GM08714 (cell line): ENCODE measurements at regions not wholly inside any gene's neighbourhood (a gene's known extent, or its start where the extent isn't known, plus 50 kb on each side); places are given as distances from the start of the nearest gene placed in this dataset.

Source experiments
- H3K4me3 ChIP-seq: fragments of 200-500 bp; sonication (Bioruptor generic); 2 replicates; pipeline ENCODE4 v1.5.1; 2014; ENCODE audit warnings: mild to moderate bottlenecking, low read length, inconsistent platforms
- ZNF274 ChIP-seq: IDR thresholded peaks from 2 replicates; pipeline ENCODE4 v1.6.1; 2012; ENCODE audit warnings: mild to moderate bottlenecking, low read depth, low read length

DNA sequence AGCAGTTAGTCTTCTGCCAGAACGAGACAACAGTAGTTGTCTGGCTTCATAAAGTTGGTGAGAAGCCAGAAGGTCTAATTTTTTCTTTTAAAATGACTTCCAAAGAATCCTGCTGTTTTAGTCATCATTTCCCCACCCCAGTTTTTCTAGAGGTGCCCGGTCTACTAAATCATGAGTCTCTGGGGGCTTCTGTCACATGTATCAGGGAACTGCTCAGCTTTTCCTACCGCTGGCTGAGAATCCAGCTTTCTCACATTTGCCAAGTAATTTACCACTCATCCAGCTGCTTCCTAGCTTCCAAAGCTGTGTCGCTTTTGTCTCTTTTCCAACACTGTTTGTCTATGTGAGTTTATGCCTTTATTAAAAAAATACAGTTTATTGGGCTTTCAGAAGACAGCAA lies 183.3 kb downstream of the NSUN3 start:
- H3K4me3 ChIP-seq: no peak overlapping the region
- no peak for TF ChIP-seq ZNF274

GRCh38 chr3:94248042-94248441 lies 185.2 kb downstream of the NSUN3 start:
- no peak overlapping the region for H3K4me3 ChIP-seq
- TF ChIP-seq ZNF274: no peak

GRCh38 chr3:94249491-94250079 lies 186.7 kb downstream of the NSUN3 start:
- no peak overlapping the region for H3K4me3 ChIP-seq
- TF ChIP-seq ZNF274: no peak

DNA sequence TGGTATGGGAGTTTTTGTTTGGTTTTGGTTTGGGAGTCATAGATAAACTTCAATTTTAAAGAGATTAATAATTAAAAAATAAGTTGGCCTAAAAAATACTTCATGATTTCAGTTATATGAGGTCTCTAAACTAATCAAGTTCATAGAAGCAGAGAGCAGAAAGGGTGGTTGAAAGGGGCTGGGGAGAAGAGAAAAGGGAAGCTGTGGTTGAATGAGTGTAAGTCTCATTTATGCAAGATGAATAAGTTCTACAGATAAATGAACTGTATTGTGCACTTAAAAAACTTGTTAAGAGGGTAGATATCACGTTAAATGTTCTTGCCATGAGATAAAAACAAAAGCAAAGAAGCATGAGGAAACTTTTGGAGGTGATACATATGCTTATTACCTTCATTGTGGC lies 188.7 kb downstream of the NSUN3 start:
- no peak for TF ChIP-seq ZNF274
- no peak overlapping the region for H3K4me3 ChIP-seq

DNA sequence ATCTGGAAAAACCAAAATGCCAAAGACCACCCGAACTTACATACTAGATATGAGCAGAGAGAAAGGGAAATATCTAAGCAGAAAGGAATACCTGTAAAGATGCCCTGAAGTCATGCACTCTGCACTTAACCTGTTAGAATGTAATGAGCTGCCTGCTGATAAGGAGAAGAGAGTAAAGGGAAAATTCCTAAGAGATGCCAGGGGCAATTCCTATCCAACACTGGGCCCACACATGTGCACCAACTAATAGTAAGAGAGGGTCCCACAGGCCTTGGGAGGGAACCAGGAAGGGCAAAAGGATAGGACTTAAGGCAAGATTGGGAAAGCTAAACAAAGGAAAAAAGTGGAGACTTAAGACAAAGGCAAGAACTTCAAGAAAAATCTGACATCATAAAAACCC lies 189.5 kb downstream of the NSUN3 start:
- TF ChIP-seq ZNF274: no peak
- no peak overlapping the region for H3K4me3 ChIP-seq

GRCh38 chr3:94256888-94257813 lies 194.3 kb downstream of the NSUN3 start:
- TF ChIP-seq ZNF274: no peak
- H3K4me3 ChIP-seq: no peak overlapping the region

DNA sequence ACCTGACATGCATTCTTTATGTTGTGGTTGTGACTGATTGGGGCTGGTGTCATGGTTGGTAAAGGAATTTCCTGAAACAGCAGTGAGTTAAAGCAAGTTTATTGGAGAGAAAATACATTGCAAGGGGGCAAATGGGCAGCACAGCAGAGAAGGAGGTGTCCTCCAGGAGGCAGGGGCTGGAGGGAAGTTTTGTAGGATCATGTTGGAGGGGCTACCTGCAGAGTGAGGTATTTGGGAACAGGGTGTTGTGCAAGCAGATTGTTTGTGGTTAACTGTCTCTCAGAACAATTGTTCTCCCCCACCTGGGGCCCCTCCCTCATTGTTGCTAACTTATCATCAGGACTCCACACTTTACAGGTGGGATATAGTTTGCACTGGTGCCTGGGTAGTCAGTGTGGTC lies 196.0 kb downstream of the NSUN3 start:
- no peak for TF ChIP-seq ZNF274
- H3K4me3 ChIP-seq: no peak overlapping the region

DNA sequence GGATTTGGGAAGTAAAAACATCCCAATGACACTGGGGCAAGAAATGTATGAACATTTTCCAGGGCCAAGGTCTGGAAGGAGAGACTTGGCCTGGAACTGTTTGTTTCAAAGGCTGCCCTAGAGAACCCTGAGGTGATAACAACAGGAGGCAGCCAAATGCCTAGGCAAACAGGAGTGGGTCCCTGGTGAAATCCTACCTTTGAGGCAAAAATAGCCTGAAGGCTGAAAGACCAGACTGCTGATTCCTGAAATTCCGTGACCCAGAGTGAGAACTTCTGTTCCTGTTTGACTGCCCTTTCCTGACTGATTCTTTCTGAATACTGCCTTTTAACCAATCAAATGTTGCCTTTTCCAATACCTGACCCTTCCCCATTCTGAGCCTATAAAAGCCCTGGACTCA lies 196.4 kb downstream of the NSUN3 start:
- no peak for TF ChIP-seq ZNF274
- H3K4me3 ChIP-seq: no peak overlapping the region

- no peak for TF ChIP-seq ZNF274
- no peak overlapping the region for H3K4me3 ChIP-seq
Observed at GRCh38 chr3:94269763-94270162, 206.9 kb downstream of the NSUN3 start.

DNA sequence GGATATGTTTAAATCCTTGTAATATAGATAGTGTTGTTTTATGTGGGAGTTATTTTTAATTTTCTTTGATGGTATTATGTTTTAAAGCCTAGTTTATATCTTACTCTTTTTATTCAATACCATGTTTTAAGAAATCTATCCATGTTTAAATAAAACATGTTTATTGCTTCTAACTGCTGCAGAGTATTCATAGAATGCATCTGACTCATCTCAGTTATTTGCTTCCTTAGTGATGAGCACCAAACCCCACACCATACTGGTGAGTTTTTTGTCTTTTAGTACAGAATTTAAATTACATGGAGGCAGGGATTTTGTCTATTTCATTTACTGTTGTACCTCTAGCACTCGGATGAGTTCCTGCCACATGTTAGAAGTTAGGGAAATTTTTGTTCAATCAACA lies 209.2 kb downstream of the NSUN3 start:
- no peak overlapping the region for H3K4me3 ChIP-seq
- no peak for TF ChIP-seq ZNF274

- TF ChIP-seq ZNF274: no peak
- H3K4me3 ChIP-seq: no peak overlapping the region
Observed at GRCh38 chr3:94280958-94281357, 218.1 kb downstream of the NSUN3 start.

DNA sequence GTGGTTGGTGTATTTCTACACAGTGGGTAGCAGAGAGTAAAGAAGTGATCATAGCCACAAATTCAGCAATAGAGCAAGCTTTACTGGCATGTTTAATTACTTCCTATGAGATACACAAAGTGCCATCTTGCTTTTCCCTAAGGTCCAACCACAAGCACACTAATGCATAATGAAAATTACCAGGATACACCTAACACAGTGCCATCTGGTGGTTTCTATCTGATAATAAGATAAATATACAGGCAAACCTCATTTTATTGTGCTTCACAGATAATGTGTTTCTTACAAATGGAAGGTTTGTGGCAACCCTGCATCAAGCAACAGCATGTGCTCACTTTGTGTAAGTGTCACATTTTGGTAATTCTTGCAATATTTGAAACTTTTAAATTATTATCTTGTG lies 223.0 kb downstream of the NSUN3 start:
- H3K4me3 ChIP-seq: no peak overlapping the region
- no peak for TF ChIP-seq ZNF274

- no peak for TF ChIP-seq ZNF274
- H3K4me3 ChIP-seq: no peak overlapping the region
Observed at GRCh38 chr3:94291686-94292085, 228.8 kb downstream of the NSUN3 start.

GRCh38 chr3:94292151-94292550 lies 229.3 kb downstream of the NSUN3 start:
- TF ChIP-seq ZNF274: no peak
- H3K4me3 ChIP-seq: no peak overlapping the region

DNA sequence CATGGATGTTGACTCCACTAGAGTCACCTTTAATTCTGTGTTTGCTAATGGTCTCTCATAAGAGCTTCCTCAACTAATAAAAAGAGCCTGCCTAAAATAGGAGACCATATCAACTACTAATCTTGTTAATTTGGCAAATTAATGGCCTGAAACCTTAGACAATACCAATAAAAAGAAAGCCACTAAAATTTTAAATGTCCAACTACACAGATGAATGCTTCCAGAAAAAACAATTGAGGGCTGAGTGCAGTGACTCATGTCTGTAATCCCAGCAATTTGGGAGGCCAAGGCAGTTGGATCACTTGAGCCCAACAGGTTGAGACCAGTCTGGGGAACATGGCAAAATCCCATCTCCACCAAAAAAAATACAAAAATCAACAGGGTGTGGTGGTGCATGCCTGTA lies 230.9 kb downstream of the NSUN3 start:
- H3K4me3 ChIP-seq: no peak overlapping the region
- TF ChIP-seq ZNF274: no peak
